Sigmoid colon (tissue), 6 donors: ENCODE measurements at regions not wholly inside any gene's neighbourhood (a gene's known extent, or its start where the extent isn't known, plus 50 kb on each side); places are given as distances from the start of the nearest gene placed in this dataset.

Experiments
- DNase-seq: peaks from one replicate; pipeline ENCODE4 v3.0.0-alpha.2; 2019
- H3K27ac ChIP-seq, 4 donors: fragments of 200-600 bp; sonication (generic); one replicate each; pipeline ENCODE4 v1.5.1; 2016 to 2019; ENCODE audit warnings: mild to moderate bottlenecking in 1 of 4
- H3K27me3 ChIP-seq, 3 donors: fragments of 200-600 bp; sonication (generic); one replicate each; pipeline ENCODE4 v1.5.1; 2019; ENCODE audit warnings: mild to moderate bottlenecking in 1 of 3
- H3K36me3 ChIP-seq, 4 donors: fragments of 200-600 bp; sonication (generic); one replicate each; pipeline ENCODE4 v1.5.1; 2016 to 2019
- H3K4me1 ChIP-seq, 4 donors: fragments of 200-600 bp; sonication (generic); one replicate each; pipeline ENCODE4 v1.5.1; 2017 to 2019
- H3K4me3 ChIP-seq, 4 donors: fragments of 200-600 bp; sonication (generic); one replicate each; pipeline ENCODE4 v1.5.1; 2017 to 2019; ENCODE audit warnings: mild to moderate bottlenecking in 2 of 4, moderate library complexity in 1 of 4
- H3K9me3 ChIP-seq, 4 donors: fragments of 200-600 bp in 3 of 4; sonication (generic) in 3 of 4; one replicate each; pipeline versions ENCODE4 v1.5.1 to v1.6.1; 2013 to 2019
- EP300 ChIP-seq, 4 donors: sonication (generic); formaldehyde crosslinking; IDR thresholded peaks; one replicate each; pipeline ENCODE4 v1.6.1; 2017; ENCODE audit warnings: antibody characterized with exemption in 4 of 4
- POLR2A ChIP-seq, 2 donors: fragments of 450-650 bp; IDR thresholded peaks; one replicate each; pipeline ENCODE4 v1.6.1; 2016; ENCODE audit warnings: antibody characterized with exemption in 2 of 2, mild to moderate bottlenecking in 2 of 2, moderate library complexity in 2 of 2
- POLR2AphosphoS5 ChIP-seq, 4 donors: sonication (generic); formaldehyde crosslinking; IDR thresholded peaks; one replicate each; pipeline ENCODE4 v1.6.1; 2017; ENCODE audit warnings: antibody characterized with exemption in 4 of 4
- WGBS, 2 donors: extraction: QIAGEN DNeasy Blood & Tissue Kit; methylation state at CpG; one replicate each; pipeline ENCODE4 v1.1.7; 2013; 5-methylcytosine and 5-hydroxymethylcytosine counted together
- intact Hi-C: fragments of 100-400 bp; cut with DNase I; formaldehyde crosslinking; loops from one replicate; pipeline ENCODE4 v1.15.1; 2023
- TF ChIP-seq, protein P1 (sequence below), 4 experiments: fragments of 450-650 bp in 3 of 4; fragments of 200-600 bp in 1 of 4; IDR thresholded peaks; one replicate each; pipeline ENCODE4 v1.5.1; 2016 to 2019; ENCODE audit warnings: antibody characterized with exemption in 4 of 4, mild to moderate bottlenecking in 3 of 4, moderate library complexity in 2 of 4
- donor health status: healthy with polysubstance abuse.
- donor health status: healthy.

DNA sequence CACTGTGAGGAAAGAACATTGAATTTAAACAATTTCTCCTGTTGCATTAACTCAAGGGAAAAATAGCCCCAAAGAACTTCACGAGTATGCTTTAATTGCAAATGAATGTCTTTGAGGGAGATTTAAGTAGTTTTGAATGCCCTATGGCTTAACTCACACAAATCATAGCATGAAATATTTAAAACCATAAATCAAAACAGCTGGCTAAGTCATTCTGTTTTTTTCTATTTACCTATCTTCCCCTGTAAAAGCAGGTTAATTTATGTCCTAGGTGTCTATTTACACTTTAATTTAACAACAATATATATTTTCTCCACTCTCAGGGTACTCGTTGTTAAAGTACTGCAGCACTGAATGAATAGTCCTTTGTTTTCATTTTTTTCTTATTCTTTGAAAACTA lies 118.8 kb upstream of the PIEZO2 start:
- Histone ChIP-seq H3K27me3 (no peaks in the 10 kb centered on the region), H3K36me3 (no peaks in the 10 kb centered on the region), H3K27ac (peak overlapping the region in 1 of 4 donors; percentile 44), H3K9me3 (no peaks in the 10 kb centered on the region), H3K4me1 (peaks cover 0 to 13% (median 0%) of the 10 kb centered on the region in 4 donors), H3K4me3 (no peak overlapping the region)
- DNase-seq, result no peak
- TF ChIP-seq POLR2AphosphoS5 (IDR thresholded peaks at IDR 0.05) (no peak), POLR2A (IDR thresholded peaks at IDR 0.05) (no peak), EP300 (IDR thresholded peaks at IDR 0.05) (no peak)
- TF ChIP-seq, protein P1, sequence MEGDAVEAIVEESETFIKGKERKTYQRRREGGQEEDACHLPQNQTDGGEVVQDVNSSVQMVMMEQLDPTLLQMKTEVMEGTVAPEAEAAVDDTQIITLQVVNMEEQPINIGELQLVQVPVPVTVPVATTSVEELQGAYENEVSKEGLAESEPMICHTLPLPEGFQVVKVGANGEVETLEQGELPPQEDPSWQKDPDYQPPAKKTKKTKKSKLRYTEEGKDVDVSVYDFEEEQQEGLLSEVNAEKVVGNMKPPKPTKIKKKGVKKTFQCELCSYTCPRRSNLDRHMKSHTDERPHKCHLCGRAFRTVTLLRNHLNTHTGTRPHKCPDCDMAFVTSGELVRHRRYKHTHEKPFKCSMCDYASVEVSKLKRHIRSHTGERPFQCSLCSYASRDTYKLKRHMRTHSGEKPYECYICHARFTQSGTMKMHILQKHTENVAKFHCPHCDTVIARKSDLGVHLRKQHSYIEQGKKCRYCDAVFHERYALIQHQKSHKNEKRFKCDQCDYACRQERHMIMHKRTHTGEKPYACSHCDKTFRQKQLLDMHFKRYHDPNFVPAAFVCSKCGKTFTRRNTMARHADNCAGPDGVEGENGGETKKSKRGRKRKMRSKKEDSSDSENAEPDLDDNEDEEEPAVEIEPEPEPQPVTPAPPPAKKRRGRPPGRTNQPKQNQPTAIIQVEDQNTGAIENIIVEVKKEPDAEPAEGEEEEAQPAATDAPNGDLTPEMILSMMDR (IDR thresholded peaks at IDR 0.05), result no peak
- intact Hi-C loops, result no loop called here
- WGBS, 2 donors, result 29 to 48% methylated on average over 2 of the region's 2 CpGs

DNA sequence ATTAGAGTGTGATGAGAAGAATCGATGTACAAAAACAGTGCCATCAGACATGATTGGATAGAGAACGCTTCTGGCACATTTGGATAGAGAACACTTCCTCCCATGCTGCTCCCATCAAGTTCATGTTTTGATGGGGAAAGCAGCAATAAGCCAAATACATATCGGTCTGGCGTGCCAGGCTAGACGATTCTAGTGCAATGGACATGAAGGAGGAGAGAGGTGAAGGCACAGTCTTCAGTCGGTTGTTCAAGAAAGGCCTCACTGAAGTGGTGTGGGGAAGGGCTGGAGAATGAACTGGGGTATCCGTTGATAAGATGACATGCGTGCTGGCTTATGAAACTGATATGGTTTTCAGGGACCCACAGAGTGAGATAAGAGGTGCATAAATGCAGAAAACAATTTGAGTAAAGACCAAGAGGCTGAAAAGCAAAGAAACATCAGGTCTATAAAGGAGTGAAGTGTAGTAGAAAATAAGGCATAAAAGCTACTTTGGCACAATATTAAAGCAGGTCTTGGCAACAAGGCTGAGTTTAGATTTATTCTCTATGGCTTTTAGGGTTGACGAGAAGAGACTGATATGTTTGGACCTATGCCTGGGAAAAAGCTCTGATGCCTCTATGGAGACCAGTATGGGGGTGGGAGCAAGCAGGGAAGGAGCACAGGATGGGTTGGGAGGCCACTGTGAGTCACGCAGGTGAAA lies 117.6 kb upstream of the PIEZO2 start:
- no peak overlapping the region for H3K4me3 ChIP-seq
- intact Hi-C loops, result no loop called here
- peaks cover 0 to 13% (median 0%) of the 10 kb centered on the region in 4 donors for H3K4me1 ChIP-seq
- H3K9me3 ChIP-seq, result no peaks in the 10 kb centered on the region
- no peaks in the 10 kb centered on the region for H3K27me3 ChIP-seq
- no peaks in the 10 kb centered on the region for H3K36me3 ChIP-seq
- TF ChIP-seq POLR2AphosphoS5 (IDR thresholded peaks at IDR 0.05) (no peak), EP300 (IDR thresholded peaks at IDR 0.05) (no peak), POLR2A (IDR thresholded peaks at IDR 0.05) (no peak)
- TF ChIP-seq, protein P1 (IDR thresholded peaks at IDR 0.05), result no peak
- 89 to 91% methylated on average over 10 of the region's 10 CpGs for WGBS, 2 donors
- DNase-seq, result no peak
- no peak overlapping the region for H3K27ac ChIP-seq

DNA sequence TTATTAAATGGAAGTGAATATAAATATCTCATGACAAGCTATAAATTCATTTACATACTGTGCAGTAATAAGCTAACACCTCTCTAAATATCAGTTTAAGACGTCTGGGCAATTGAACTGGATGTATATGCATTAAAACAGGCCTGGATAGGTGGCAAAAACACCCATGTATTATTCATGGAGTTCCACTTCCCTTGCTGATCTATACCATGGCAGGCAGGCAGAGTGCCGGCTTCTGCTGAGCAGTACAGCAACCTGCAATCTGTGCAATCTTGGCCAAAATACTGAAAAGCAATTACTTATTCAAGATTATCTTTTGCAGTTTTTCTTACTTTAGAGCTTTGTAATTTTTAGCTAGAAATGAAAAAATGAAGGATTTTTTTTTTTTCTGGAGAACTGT lies 112.1 kb upstream of the PIEZO2 start:
- Histone ChIP-seq H3K36me3 (no peaks in the 10 kb centered on the region), H3K27me3 (no peaks in the 10 kb centered on the region), H3K4me3 (no peak overlapping the region), H3K9me3 (no peaks in the 10 kb centered on the region), H3K4me1 (no peaks in the 10 kb centered on the region), H3K27ac (no peak overlapping the region)
- 61 to 86% methylated on average over 2 of the region's 2 CpGs for WGBS, 2 donors
- intact Hi-C loops, result no loop called here
- DNase-seq, result no peak
- no peak for TF ChIP-seq POLR2A (IDR thresholded peaks at IDR 0.05)
- no peak for TF ChIP-seq EP300 (IDR thresholded peaks at IDR 0.05)

DNA sequence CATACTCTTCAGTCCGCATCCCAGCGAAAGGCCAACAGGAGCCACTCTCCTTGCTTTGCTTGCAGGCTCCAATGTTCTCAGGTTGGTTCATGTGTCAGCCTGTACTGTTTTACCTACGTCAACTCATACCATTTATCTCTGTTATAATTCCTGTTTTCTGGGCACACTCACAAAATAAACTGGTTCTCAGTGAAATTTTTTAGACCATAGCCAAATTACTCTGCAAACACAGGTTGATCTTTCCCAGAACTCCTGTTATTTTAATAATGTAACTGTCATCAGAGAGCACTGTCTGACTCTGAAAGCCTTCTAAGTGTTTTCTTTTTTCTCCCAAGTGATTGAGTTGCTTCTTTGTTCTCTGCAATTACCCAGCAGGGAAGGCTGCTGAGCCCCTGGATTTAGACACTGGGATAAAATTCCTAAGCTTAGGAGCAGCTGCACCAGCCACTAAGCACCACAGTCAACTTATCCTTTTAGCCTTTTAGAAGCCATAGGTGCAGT lies 111.6 kb upstream of the PIEZO2 start:
- H3K27ac ChIP-seq, result no peak overlapping the region
- no peak for DNase-seq
- no peak overlapping the region for H3K4me3 ChIP-seq
- intact Hi-C loops, result no loop called here
- H3K27me3 ChIP-seq, result no peaks in the 10 kb centered on the region
- H3K9me3 ChIP-seq, result no peaks in the 10 kb centered on the region
- WGBS, 2 donors, result 86 to 90% methylated on average over 3 of the region's 3 CpGs
- TF ChIP-seq, protein P1 (IDR thresholded peaks at IDR 0.05), result no peak
- TF ChIP-seq POLR2AphosphoS5 (IDR thresholded peaks at IDR 0.05), result no peak
- no peak for TF ChIP-seq POLR2A (IDR thresholded peaks at IDR 0.05)
- no peak for TF ChIP-seq EP300 (IDR thresholded peaks at IDR 0.05)
- H3K36me3 ChIP-seq, result no peaks in the 10 kb centered on the region
- no peaks in the 10 kb centered on the region for H3K4me1 ChIP-seq

DNA sequence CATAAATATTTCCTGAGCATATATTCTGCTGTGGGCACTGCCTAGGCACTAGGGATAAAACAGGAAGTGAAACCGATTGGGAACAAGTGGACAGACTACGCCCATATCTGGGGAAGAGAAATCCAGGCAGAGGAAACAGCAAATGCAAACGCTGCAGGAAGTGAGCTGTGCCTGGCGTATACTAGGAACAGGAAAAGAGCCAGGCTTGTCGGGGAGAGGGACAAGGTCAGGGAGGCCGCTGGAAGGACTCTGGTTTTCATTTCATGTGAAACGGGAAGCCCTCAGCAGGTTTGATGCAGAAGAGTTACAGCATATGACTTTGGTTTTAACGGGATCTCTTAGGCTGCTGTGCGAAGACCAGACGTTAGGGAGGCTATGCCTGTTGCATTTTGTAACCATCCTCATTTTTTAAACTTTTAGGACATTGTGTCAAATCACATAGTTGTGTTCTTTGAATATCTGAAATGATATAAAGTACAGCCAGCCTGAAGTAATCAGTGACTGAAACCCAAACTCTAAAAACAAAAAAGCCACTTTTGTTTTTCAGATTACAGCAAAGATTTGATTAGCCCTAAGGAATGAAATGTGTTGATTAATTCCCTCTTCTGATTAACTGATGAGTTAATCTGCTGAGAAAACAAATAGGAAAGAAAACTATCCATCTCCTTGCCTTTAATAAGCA lies 110.2 kb upstream of the PIEZO2 start:
- 36 to 58% methylated on average over 10 of the region's 10 CpGs for WGBS, 2 donors
- Histone ChIP-seq H3K27me3 (no peaks in the 10 kb centered on the region), H3K9me3 (no peaks in the 10 kb centered on the region), H3K4me3 (no peak overlapping the region), H3K36me3 (no peaks in the 10 kb centered on the region), H3K27ac (no peak overlapping the region), H3K4me1 (no peaks in the 10 kb centered on the region)
- intact Hi-C loops, result no loop called here
- TF ChIP-seq, protein P1 (IDR thresholded peaks at IDR 0.05), result no peak
- TF ChIP-seq POLR2A (IDR thresholded peaks at IDR 0.05) (no peak), POLR2AphosphoS5 (IDR thresholded peaks at IDR 0.05) (no peak), EP300 (IDR thresholded peaks at IDR 0.05) (no peak)
- DNase-seq, result peak; percentile 73
